Ishikawa (cell line): ENCODE measurements at regions not wholly inside any gene's neighbourhood (a gene's known extent, or its start where the extent isn't known, plus 50 kb on each side); places are given as distances from the start of the nearest gene placed in this dataset.

Source experiments
- CEBPB ChIP-seq: IDR thresholded peaks from 2 replicates; pipeline ENCODE4 v1.6.1; 2012
- CREB1 ChIP-seq: IDR thresholded peaks from 2 replicates; pipeline ENCODE4 v1.6.1; 2012; ENCODE audit warnings: low read depth
- EP300 ChIP-seq: IDR thresholded peaks from 2 replicates; pipeline ENCODE4 v1.6.1; 2012; ENCODE audit warnings: borderline replicate concordance
- NFIC ChIP-seq: IDR thresholded peaks from 2 replicates; pipeline ENCODE4 v1.6.1; 2012
- RAD21 ChIP-seq: IDR thresholded peaks from 2 replicates; pipeline ENCODE4 v1.6.1; 2012; ENCODE audit warnings: low read depth
- TEAD4 ChIP-seq: IDR thresholded peaks from 2 replicates; pipeline ENCODE4 v1.6.1; 2012
- YY1 ChIP-seq: IDR thresholded peaks from 2 replicates; pipeline ENCODE4 v1.6.1; 2012; ENCODE audit warnings: low read depth
- ZBTB7A ChIP-seq: IDR thresholded peaks from 2 replicates; pipeline ENCODE4 v1.6.1; 2012; ENCODE audit warnings: low read depth
- TF ChIP-seq, protein P1 (sequence below): IDR thresholded peaks from 2 replicates; pipeline ENCODE4 v1.6.1; 2012
- TF ChIP-seq, protein P2 (sequence below): IDR thresholded peaks from 2 replicates; pipeline ENCODE4 v1.6.1; 2012; ENCODE audit warnings: low read depth, mild to moderate bottlenecking
- TF ChIP-seq, protein P3 (sequence below): IDR thresholded peaks from 2 replicates; pipeline ENCODE4 v1.6.1; 2012

DNA sequence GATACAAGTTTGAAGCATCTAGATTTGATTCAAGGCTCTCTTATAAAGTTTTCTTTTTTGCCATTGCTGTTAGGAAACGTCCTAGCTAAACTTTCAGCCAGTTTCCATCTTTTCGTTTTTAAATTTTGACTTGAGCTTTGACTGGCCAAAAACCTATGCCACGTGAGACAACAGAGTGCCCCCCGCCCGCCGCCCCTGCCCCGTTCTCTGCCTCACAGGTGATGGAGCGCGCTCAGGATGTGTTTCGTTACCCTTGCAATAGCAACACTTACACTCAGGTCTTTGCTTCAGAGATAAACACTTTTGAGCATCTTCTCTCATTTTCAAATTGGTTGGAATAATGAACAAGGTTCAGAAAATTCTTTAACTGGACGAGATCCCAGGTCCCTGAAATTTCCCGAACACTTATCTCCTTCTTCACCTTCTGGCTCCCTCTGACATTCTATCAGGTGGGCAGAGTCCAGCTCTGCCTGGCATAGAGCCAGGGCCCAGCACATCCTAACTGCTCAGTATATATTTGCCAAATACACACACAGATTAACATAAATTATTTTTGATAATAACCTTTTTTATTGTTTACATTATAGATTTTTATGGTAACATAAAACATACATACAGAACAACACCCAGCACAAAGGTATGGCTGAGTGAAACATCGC, 301.1 kb downstream of the IRS2 start:
- TF ChIP-seq, protein P1, sequence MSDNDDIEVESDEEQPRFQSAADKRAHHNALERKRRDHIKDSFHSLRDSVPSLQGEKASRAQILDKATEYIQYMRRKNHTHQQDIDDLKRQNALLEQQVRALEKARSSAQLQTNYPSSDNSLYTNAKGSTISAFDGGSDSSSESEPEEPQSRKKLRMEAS, result no peak
- TF ChIP-seq YY1 (no peak), CEBPB (no peak), ZBTB7A (no peak), RAD21 (no peak), EP300 (no peak), NFIC (no peak), TEAD4 (no peak), CREB1 (no peak)
- TF ChIP-seq, protein P2, sequence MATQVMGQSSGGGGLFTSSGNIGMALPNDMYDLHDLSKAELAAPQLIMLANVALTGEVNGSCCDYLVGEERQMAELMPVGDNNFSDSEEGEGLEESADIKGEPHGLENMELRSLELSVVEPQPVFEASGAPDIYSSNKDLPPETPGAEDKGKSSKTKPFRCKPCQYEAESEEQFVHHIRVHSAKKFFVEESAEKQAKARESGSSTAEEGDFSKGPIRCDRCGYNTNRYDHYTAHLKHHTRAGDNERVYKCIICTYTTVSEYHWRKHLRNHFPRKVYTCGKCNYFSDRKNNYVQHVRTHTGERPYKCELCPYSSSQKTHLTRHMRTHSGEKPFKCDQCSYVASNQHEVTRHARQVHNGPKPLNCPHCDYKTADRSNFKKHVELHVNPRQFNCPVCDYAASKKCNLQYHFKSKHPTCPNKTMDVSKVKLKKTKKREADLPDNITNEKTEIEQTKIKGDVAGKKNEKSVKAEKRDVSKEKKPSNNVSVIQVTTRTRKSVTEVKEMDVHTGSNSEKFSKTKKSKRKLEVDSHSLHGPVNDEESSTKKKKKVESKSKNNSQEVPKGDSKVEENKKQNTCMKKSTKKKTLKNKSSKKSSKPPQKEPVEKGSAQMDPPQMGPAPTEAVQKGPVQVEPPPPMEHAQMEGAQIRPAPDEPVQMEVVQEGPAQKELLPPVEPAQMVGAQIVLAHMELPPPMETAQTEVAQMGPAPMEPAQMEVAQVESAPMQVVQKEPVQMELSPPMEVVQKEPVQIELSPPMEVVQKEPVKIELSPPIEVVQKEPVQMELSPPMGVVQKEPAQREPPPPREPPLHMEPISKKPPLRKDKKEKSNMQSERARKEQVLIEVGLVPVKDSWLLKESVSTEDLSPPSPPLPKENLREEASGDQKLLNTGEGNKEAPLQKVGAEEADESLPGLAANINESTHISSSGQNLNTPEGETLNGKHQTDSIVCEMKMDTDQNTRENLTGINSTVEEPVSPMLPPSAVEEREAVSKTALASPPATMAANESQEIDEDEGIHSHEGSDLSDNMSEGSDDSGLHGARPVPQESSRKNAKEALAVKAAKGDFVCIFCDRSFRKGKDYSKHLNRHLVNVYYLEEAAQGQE, result no peak
- TF ChIP-seq, protein P3, sequence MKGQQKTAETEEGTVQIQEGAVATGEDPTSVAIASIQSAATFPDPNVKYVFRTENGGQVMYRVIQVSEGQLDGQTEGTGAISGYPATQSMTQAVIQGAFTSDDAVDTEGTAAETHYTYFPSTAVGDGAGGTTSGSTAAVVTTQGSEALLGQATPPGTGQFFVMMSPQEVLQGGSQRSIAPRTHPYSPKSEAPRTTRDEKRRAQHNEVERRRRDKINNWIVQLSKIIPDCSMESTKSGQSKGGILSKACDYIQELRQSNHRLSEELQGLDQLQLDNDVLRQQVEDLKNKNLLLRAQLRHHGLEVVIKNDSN, result no peak
